Psoas muscle (tissue), 7 donors: ENCODE measurements at regions not wholly inside any gene's neighbourhood (a gene's known extent, or its start where the extent isn't known, plus 50 kb on each side); places are given as distances from the start of the nearest gene placed in this dataset.

Source experiments
- ATAC-seq, 4 donors: fragments of 200-7000 bp; cut with Tn5 transposase; one replicate each; pipeline ENCODE4 v1.9.1; 2020; ENCODE audit warnings: moderate library complexity in 3 of 4, mild to moderate bottlenecking in 2 of 4
- DNase-seq, 2 donors: peaks; one replicate each; pipeline ENCODE4 v3.0.0-alpha.2; 2020
- H3K27ac ChIP-seq: fragments of 200-600 bp; one replicate; pipeline ENCODE4 v1.8.0; 2022
- H3K27me3 ChIP-seq, 3 donors: fragments of 200-600 bp in 1 of 3; one replicate each; pipeline versions ENCODE4 v1.6.1 to v1.8.0; 2013 to 2022; ENCODE audit warnings: low read length in 2 of 3, mild to moderate bottlenecking in 2 of 3, moderate library complexity in 1 of 3; ENCODE audit not compliant: insufficient read depth in 3 of 3
- H3K36me3 ChIP-seq, 2 donors: fragments of 200-600 bp in 1 of 2; one replicate each; pipeline versions ENCODE4 v1.6.1 to v1.8.0; 2013 to 2022; ENCODE audit warnings: low read depth in 1 of 2, mild to moderate bottlenecking in 1 of 2, moderate library complexity in 1 of 2; ENCODE audit not compliant: insufficient read depth in 1 of 2
- H3K4me1 ChIP-seq: fragments of 200-600 bp; one replicate; pipeline ENCODE4 v1.8.0; 2022
- H3K4me3 ChIP-seq: fragments of 200-600 bp; one replicate; pipeline ENCODE4 v1.8.0; 2022; ENCODE audit warnings: mild to moderate bottlenecking
- H3K9me3 ChIP-seq: fragments of 200-600 bp; one replicate; pipeline ENCODE4 v1.8.0; 2022
- CTCF ChIP-seq: fragments of 200-600 bp; IDR thresholded peaks from one replicate; pipeline ENCODE4 v1.8.0; 2022; ENCODE audit warnings: antibody characterized with exemption
- WGBS, 3 donors: extraction: QIAGEN DNeasy Blood & Tissue Kit; methylation state at CpG; one replicate each; pipeline versions ENCODE4 v1.1.6 to v1.1.7; 2013; 5-methylcytosine and 5-hydroxymethylcytosine counted together
- intact Hi-C, 2 donors: fragments of 100-400 bp; cut with DNase I; formaldehyde crosslinking; loops; one replicate each; pipeline versions ENCODE4 v1.11.0 to v1.14.2; 2022
- donor health status: healthy with polysubstance abuse.
- donor health status: DM: no; HTN: no; CAD: no; lungs with moderate emphysema.
- donor health status: Bipolar disorder and iron deficiency.
- donor health status: healthy.
- donor health status: DM: yes; HTN: yes; CAD: no.
- donor health status: DM: no; HTN: no; CAD: no.
- donor health status: DM: yes; HTN: yes; CAD: no.

GRCh38 chr1:30263888-30264671 lies 459.3 kb downstream of the MATN1 start:
- WGBS, 3 donors: 66 to 74% (median 69%) methylated on average over 9 of the region's 9 CpGs
- intact Hi-C loops: loop anchor here in 1 of 2 donors (2.0 kb wide), 1 partner anchor 65 kb away; no protein-coding TSS in a partner anchor
- no peaks in the 10 kb centered on the region for H3K4me1 ChIP-seq
- H3K27me3 ChIP-seq: peaks cover 0 to 5% (median 0%) of the 10 kb centered on the region in 3 donors
- DNase-seq (no peak), ATAC-seq (no peak)
- no peaks in the 10 kb centered on the region for H3K36me3 ChIP-seq
- TF ChIP-seq CTCF: no peak
- no peak overlapping the region for H3K27ac ChIP-seq
- H3K4me3 ChIP-seq: no peak overlapping the region
- no peaks in the 10 kb centered on the region for H3K9me3 ChIP-seq

GRCh38 chr1:30263405-30263804 lies 460.0 kb downstream of the MATN1 start:
- WGBS, 3 donors: 86 to 95% (median 91%) methylated on average over 4 of the region's 4 CpGs
- H3K4me1 ChIP-seq: no peaks in the 10 kb centered on the region
- no peak overlapping the region for H3K27ac ChIP-seq
- no peaks in the 10 kb centered on the region for H3K9me3 ChIP-seq
- no peaks in the 10 kb centered on the region for H3K36me3 ChIP-seq
- no peak overlapping the region for H3K4me3 ChIP-seq
- ATAC-seq (no peak), DNase-seq (no peak)
- peaks cover 0 to 5% (median 0%) of the 10 kb centered on the region in 3 donors for H3K27me3 ChIP-seq
- TF ChIP-seq CTCF: no peak
- intact Hi-C loops: no loop called here

- no peak for ATAC-seq
- intact Hi-C loops: no loop called here
- WGBS, 3 donors: 68 to 79% (median 75%) methylated on average over 5 of the region's 5 CpGs
Observed at GRCh38 chr1:30262158-30262557, 461.2 kb downstream of the MATN1 start.

GRCh38 chr1:30260318-30260717 lies 463.1 kb downstream of the MATN1 start:
- no peak for DNase-seq
- intact Hi-C loops: no loop called here

More at GRCh38 chr1:30262158-30262557, 461.2 kb downstream of the MATN1 start:
- H3K36me3 ChIP-seq: no peaks in the 10 kb centered on the region
- no peak overlapping the region for H3K4me3 ChIP-seq
- no peaks in the 10 kb centered on the region for H3K4me1 ChIP-seq
- no peak overlapping the region for H3K27ac ChIP-seq
- TF ChIP-seq CTCF: no peak
- H3K27me3 ChIP-seq: peaks cover 0 to 5% (median 3%) of the 10 kb centered on the region in 3 donors
- DNase-seq: no peak
- no peaks in the 10 kb centered on the region for H3K9me3 ChIP-seq

More at GRCh38 chr1:30260318-30260717, 463.1 kb downstream of the MATN1 start:
- TF ChIP-seq CTCF: no peak
- no peak for ATAC-seq
- Histone ChIP-seq H3K27ac (no peak overlapping the region), H3K36me3 (no peaks in the 10 kb centered on the region), H3K4me3 (no peak overlapping the region), H3K4me1 (no peaks in the 10 kb centered on the region), H3K27me3 (peaks cover 0 to 5% (median 3%) of the 10 kb centered on the region in 3 donors), H3K9me3 (no peaks in the 10 kb centered on the region)
- 52 to 61% (median 61%) methylated on average over 3 of the region's 3 CpGs for WGBS, 3 donors
